ENCODE measurements at regions not wholly inside any gene's neighbourhood (a gene's known extent, or its start where the extent isn't known, plus 50 kb on each side); places are given as distances from the start of the nearest gene placed in this dataset.
A peak's percentile ranks its signal among the peaks of the same experiment; 100 is the strongest.

DNA sequence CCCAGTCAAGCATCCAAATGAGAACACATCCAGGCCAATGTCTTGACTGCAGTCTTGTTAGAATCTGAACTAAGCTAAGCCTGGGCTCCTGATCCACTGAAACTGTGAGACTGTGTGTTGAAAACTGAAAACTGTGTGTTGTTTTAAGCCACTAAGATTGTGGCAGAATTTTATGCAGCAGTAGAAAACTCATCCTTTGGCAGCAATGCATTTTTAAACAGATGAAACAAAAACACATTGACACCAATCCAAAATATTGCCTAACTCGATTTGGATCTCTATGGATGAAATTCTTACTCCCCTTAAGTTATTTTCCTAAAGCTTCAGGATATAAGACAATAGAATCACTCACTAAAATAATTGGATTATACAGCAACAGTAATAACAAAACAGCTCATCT, 202.3 kb upstream of the KLF12 start:
- no peak for DNase-seq

DNA sequence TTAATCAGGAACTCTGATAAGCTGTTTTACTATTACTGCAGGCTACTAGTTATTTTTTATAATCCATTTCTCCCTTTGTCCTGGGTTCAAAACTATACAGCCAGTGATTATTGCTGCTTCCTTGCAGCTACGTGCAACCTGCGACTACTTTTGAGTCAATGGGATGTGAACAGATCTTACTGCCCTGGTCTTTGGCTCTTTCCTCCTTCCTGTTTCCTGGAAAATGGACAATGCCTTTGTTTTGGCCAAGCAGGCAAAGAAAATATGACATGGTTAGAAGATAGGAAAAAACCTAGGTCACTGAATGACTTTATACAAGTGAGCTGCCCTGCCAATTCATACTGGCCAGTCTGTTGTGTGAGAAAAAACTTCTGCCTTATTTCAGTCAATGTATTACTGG, 201.2 kb upstream of the KLF12 start:
- DNase-seq = no peak

DNA sequence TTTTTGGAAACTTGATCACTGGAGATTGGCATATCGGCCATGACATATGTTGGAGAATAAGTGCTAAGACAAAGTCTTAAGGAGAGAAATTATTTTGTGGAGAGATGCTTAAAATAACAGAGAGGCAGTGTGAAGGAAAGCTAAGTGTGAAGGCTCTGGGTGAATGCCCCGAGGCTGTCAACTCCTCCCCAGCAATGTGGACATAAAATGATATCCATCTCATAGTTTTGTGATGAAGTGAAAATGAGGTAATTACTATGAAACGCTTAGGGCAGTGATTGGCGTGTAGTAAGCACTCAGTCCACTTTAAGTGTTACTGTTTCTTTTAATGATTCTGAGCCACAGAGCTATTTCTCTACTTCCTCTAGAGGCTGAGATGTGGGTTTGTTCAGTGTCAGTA, 195.8 kb upstream of the KLF12 start:
- DNase-seq = no peak

DNA sequence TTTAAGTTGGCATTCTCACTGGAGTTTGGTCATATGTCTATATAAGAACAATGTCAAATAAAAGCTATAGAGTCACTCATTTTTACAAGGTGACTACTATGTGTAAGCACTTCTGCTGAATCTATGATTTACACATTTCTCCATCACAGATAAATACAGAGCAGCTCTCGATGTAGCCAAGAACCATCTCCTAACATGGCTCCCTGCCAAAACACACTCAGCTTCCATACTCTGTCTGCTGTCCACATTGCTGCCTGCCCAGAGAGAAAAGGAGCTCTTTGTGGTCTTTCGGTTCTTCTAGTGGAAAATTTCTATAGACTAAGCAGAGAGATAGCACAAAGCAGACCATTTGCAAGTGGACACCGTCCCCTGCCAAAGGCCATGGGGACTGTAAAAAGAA, 190.9 kb upstream of the KLF12 start:
- DNase-seq = peak; percentile 76

DNA sequence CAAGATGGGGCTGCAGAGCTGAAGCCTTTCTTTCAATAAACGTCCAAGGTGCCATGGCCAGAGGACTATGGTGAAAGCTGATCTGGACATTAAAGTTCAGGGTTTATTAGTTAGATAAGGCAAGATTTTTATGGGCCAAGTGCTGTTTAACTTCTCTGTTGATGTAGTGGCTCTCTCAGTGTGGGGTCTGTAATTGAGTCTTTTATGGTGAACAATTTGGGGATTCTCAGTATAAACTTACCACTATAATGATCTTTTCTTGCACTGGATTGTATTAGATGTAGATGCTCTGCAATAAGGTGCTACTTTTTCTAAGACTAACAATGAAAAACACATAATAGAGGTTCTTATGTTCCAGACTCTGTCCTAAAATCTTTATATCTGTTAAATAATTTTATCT, 190.1 kb upstream of the KLF12 start:
- no peak for DNase-seq

DNA sequence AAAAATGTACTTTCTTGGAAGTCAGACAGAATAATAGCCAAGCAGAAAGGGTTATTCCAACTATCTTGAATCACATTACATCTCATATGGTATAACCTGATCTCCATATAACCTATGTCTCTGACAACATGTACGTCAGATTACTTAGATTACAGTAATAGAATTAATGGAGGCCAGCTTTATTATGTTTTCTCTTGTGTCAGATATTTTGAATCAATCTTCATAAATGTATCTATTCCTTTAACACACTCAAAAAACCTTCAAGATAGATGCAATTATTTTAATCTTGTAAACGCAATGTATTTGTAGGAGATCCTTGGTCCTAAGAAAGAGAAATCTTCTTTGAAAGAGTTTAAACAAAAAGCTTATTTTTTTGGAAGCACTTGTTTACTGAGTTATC, 188.4 kb upstream of the KLF12 start:
- no peak for DNase-seq

DNA sequence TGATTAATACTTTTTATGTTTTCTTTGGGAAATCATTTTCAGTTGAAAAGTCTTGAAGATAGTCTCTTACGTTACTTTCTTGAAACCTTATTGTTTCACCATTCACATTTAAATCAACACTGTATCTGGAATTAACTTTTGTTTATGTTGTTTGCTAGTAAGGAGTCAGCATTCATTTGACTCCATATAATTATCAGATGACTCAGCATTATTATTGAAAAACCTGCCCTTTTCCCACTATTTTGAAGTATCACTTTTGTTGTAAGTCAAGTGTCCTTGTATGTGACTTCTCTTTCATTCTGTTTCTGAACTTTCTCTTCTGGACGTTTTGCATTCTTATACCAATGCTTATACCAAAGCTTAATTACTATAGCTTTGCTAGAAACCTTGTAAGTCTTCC, 186.1 kb upstream of the KLF12 start:
- DNase-seq = no peak

DNA sequence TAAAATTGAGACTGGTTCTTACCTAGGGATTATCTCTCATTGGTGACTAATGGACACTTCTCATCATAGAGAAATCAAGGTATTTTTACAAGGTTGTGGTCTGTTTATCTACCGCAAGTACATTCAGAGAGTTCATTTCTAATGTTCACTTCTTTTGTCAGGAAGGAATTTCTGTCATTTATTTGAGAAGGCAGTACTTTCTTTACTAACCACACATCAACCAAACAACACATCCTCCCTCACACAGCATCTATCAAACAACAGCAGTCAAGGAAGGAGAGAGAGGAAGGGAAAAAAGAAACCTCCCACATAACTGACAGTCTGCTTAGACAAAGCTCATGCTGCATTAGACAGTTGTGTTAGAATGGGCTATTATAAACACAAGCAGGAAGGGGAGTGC, 182.3 kb upstream of the KLF12 start:
- no peak for DNase-seq

DNA sequence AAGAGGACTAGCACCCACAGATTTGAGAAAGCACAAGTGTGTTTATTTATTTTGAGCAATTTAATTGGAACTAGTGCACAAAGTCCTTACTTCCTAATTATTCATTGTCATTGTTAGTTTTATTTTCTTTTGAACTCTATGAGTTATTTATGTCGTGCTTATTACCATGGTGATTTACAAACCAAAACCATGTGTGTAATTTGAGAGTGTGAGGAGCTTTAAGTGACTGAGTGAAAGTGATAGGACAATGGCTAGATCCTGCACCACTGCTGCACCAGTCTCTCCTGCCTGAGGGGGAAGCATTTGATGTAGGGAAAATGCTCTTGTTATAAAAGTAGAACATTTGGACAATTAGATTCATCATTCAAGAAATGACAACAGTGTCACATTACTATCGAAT, 172.3 kb upstream of the KLF12 start:
- DNase-seq = peak; percentile 53

DNA sequence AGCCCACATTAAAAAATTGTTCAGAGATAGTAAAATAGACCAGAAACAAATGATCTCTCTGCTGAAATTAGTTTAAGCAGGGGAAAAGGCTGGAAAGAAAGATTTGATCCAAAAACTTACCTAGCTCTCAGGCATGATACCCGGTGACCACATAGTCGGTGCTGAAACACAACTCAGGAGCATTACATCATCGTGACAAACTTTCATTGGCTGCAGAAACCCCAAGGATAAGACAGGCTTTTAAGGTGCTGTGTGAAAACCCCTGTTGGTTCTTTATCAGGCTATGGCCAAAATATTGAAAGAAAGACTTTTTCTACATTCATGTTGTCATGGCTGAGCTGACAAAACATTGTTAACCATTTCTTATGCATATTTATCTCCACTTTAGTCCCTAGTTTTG, 171.7 kb upstream of the KLF12 start:
- DNase-seq = no peak

DNA sequence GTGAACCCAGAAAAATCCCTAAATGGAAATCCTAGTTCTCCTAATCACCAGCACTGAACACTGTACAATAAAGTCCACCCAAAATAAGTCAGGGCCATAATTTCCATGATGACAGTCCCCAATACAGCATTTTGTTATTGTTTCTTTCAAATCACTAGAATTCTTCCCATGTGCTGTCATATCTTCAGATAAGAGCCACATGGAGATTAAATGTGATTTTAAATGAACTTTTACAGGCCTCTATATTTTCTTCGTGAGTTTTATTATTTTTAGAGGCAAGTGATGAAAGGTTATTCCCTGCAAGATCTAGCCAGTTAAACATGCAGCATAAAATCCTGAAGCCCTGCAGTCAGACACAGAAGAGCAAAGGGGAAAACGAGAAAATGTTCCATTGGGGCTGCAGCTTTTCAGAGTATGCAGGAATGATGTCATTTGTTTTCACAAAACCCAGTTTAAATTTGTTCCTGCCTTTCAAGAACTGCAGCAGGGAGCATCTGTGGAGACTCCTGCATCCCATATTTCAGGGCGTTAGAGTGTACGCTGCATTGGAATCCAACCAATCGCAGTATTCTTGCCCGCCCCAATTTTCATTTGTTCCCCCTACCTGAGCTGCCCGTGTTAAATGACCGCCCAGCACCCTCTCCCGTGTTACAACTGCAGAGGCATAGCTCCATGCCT, 167.2 kb upstream of the KLF12 start:
- DNase-seq = peak; percentile 46

DNA sequence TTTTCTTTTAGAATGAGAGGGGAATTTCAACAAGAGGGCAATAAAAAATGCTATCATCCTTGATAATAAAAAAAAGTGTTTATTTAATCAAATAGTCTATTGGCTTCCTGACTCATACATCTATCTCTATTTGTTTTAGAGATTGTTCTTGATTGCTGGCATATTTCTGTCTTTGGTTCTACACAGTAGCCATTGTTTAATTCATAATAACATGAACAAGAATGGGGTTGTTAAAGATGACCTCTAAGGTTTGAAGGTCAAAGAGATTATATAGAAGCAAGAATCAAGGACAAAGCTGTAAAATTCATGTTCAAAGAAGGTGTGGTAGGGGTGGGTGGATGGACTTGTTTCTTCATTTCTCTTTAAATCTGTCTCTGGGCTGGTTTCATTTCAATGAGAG, 166.0 kb upstream of the KLF12 start:
- no peak for DNase-seq

DNA sequence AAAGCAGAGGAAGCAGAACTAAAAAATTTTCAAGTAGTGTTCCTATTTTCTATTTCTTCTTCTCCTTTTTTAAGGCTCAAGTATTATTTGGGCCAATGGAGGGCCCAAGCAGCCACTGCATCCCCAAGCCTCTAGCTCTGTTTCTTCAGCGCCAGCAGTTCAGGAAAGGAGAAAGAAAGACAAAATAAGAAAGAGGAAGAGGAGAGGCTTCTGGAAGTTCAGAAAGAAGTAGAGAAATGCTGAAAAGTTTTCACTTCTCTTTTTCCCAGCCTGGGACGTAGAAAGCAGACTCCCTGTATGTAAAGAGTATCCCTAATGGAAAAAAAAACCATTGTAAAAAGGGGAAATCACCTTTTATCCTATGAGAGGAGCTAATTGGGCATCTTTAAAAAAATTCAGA, 165.5 kb upstream of the KLF12 start:
- DNase-seq = no peak

DNA sequence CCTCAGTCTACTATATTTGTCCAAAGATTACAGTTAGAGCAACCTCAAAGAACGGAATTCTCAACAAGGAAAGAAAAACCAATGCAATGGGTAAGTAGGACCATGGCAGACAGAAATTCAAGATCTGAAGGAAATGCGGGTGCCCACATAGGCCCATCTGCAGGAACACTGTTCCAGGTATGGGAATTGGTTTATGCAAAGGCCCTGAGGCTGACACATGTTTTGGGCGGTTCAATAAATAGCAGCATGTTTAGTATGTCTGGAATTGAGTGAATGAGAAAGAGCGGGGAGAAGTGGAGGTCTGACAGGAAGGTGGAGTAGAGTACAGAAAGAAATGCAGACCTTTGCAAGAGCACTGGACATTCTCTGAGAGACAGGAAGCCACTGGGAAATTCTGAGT, 164.7 kb upstream of the KLF12 start:
- no peak for DNase-seq

DNA sequence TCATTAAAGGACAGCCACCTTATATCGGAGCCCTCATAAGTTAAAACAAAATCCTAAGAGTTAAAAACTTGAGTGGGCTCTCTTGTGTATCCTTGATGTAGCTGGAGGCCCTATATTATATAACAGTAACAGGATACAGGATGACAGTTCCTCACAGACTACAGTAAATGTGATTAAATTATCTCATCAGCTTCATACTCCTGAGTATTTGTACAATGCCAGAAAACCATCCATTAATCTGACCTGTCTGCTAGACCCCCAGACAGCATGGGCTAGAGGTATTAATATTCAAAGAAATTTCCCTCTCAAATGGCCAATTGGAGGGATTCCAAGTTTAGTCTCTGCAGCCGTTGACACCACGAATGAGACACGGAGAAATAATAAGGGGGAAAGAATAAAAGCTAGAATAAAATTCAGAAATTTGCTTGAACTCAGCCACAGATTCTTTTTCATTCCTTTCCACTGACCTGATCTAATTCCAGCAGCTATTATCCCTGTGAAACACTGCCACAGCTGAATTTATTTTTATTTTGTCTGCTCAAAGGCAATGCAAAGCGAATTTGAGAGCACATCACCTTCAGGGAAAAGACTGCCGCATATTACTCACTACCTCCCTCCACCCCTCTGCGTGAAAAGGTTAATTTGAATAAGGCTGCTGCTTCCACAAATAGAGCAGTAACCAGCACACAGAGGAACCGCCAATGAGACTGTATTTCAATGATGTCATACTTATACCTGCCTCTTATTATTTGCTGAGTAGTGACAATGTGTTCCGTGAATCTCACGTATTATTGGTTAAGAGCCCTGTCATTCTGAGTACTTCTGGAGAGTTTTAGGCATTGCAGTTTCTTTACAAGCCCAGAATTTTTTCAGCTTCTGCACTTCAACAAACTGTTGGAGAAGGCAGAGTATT, 155.9 kb upstream of the KLF12 start:
- peak; percentile 86 for DNase-seq

DNA sequence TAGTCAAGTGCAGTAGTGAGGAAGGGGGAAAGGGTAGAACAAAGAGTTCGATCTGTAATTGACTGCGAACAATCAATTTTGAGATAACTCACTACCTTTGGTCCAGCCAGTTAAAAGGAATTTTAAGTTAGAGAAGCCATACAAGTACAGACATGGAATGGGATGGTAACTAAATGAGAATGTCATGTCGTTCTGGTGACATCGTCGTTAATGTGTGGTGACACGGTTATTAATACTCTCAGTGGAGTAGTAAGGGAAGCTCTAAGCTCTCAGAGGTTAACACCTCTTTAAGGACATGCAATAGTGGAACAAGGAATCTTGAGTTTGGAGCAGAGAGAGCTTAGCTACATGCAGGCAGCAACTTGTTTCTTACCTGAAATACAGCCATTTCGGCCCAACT, 154.9 kb upstream of the KLF12 start:
- DNase-seq = no peak

DNA sequence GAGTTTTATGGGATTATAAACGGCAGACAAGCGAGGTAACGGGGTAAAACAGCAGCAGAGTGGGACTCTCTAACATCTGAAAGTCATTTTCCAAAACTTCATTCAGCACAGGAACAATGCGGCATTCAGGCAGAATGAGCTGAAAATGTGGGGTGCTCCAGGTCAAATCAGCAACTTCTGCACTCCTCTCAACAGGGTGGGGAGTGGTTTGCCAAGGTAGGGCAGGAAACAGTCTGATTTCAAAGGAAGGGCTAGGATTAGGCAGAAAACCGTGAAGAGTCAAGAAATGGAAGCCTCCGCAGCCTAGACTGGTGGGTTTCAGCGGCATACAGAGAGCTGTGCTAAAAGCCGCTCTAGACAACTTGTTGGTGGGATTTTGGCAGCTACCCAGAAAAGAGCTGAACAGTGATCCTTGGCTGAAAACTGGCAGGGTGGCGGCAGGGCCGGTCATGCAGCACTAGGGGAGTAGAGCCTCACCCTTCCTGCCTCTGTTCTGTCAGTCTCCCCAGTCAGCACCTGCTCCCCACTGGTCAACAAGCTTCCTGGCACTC, 154.2 kb upstream of the KLF12 start:
- DNase-seq = peak; percentile 9

DNA sequence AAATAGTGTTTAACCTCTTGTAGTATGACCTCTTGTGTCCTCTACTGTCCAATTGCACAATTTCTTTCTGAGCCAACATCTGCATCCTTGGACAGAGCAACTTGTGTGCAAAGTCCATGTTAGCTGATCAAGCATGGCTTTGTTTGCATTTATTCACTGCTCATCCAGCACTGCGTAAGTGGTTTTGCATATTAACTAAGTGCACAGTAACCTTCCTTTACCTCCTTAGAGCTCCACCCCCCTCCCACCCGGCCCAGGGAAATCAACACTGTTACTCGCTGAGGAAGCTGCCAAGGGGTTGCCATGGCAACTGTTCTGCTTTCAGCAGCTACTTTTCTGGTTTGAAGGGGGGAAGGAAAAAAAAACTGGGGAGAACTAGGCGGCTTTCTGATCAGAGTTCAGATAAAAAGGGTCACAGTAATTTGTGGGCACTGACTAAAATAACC, 153.5 kb upstream of the KLF12 start:
- peak; percentile 81 for DNase-seq

DNA sequence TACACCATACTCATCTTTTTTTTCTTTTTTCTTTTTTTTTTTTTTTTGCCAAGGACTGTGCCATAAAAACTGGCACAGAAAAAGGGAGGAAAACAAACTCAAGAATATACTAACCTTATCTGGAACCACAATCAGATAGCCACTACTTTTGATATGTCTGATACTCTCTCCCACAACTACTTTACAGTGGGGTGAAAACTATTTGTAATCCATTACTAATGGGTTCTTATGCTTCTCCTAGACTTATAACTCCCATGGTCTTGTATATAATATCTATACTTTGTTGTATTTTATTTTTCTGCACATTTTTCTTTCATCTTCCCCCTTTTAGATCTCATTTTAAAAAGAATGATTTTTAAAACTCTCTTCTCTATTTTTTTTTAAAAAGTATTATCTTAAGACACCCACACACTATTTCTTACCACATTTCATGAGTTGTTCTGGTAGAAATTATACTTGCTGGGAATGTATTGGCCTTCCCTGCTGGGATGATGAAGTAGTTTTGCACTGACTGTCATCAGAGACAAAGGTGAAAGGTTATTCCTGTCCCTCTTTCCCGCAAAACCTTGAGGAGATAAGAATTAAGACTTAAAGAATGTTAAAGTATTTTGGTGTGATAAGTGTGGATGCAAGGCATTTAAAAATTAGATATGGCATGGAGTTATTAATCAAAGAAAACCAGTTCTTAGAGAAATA, 146.7 kb upstream of the KLF12 start:
- no peak for DNase-seq

DNA sequence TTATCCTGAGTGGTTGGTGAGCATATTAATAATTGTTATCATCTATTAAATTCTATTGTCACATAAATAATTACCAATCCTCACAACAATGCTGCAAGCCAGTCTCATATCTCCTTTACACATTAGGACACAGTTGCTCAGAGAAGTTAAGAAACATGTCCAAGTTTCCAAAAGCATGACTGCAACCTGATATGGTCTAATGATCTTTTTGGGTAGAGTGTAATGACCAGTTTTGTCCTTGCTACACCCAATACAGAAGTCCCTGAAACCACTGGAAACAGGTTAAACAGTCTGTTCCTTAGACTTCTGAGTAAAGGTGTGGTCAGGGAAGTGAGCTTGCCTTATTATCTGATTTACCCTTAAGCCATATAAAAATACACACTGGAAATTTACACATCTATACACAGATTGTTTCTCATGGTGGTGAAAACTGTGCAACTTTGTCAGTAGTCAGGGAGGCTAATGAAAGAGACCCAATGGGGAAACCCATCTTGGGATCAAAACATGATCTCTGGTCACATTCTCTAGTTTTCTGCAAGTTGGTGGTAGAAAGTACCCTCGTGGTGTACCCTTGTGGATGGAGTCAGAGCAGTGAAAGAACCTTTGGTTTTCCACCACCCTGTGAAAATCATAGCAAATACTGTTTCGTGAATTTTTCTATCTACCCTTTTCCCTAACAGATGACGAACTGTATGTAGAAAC, 146.0 kb upstream of the KLF12 start:
- DNase-seq = no peak

DNA sequence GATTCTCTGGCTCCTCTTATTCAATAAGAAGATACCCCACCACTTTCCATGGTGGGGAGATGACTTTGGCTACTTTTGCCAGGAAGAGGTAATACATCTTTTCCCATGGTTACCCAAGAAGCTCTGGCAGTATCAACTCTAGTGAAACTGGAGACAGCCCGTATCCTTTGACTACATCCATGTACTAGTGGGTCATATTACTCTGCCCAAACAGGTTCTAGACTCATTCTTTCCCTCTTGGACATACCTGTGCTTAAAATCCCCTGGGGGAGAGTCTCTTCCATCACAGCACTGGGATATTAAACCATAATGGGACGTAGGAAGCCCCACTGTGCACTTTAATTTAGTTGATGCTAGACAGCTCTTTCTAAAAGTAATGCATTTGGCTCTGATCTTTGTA, 144.7 kb upstream of the KLF12 start:
- DNase-seq = no peak

DNA sequence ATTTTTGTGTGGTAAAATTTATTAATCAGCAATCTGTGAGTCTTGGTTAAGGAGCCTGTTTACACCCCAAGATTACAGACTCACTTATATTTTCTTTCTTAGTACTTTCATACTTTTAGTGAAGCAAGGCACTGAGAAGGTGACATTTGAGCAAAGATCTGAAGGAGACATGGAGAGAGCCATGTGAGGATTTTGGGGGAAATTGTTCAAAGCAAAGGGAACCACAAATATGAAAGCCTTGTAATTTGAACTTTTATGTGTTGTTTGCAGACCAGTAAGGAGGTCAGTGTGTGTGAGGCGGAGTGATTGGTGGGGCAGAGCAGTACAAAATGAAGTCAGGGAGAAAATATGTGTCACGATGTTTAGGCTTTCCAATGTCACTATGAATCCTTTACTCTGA, 140.7 kb upstream of the KLF12 start:
- peak; percentile 12 for DNase-seq

DNA sequence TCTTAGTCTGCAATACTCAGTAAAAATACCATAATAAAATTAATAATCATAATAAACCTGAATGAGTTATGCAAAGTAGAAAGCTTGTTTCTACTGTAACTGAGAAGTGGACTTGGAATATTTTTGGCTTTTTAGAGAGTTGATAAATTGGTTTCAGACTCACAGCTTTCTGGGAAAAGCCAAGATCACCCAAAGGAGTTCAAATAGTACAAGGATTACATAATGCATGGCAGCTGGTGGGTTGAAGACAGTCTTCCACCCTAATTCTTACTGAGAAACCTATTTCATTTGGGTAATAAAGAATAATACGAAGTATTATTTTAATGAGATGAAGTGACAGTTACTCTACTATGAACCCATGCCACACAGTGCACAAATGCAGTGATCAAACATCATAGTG, 139.4 kb upstream of the KLF12 start:
- DNase-seq = no peak

Measured in fibroblast of skin of right quadriceps (primary cell).